HG03280 (cell line): ENCODE measurements at regions not wholly inside any gene's neighbourhood (a gene's known extent, or its start where the extent isn't known, plus 50 kb on each side); places are given as distances from the start of the nearest gene placed in this dataset.

ENCODE experiments used
- ATAC-seq: cut with Tn5 transposase; IDR thresholded peaks from one replicate; pipeline ENCODE4 v1.9.1; 2021; ENCODE audit warnings: mild to moderate bottlenecking, moderate library complexity; ENCODE audit not compliant: unreplicated experiment

- no peak for ATAC-seq
These were observed 141.9 kb downstream of the BTG1 start for GRCh38 chr12:92003701-92004100.

- no peak for ATAC-seq
These were observed 142.8 kb downstream of the BTG1 start for GRCh38 chr12:92002673-92003382.

GRCh38 chr12:92002195-92002649, 143.4 kb downstream of the BTG1 start:
- no peak for ATAC-seq

- ATAC-seq, result no peak
These were observed 145.0 kb downstream of the BTG1 start for GRCh38 chr12:92000597-92000996.

GRCh38 chr12:91999823-92000222, 145.8 kb downstream of the BTG1 start:
- no peak for ATAC-seq

- ATAC-seq, result no peak
These were observed 147.3 kb downstream of the BTG1 start for GRCh38 chr12:91998316-91998715.

- ATAC-seq, result no peak
These were observed 151.3 kb downstream of the BTG1 start for GRCh38 chr12:91994208-91994797.

GRCh38 chr12:91993287-91994017, 152.2 kb downstream of the BTG1 start:
- no peak for ATAC-seq

- ATAC-seq, result no peak
These were observed 154.1 kb downstream of the BTG1 start for GRCh38 chr12:91991399-91992187.

- no peak for ATAC-seq
These were observed 155.1 kb downstream of the BTG1 start for GRCh38 chr12:91990525-91990924.

- ATAC-seq, result no peak
These were observed 156.5 kb downstream of the BTG1 start for GRCh38 chr12:91989143-91989542.

GRCh38 chr12:91988086-91988923, 157.3 kb downstream of the BTG1 start:
- ATAC-seq, result no peak

GRCh38 chr12:91986084-91986483, 159.6 kb downstream of the BTG1 start:
- no peak for ATAC-seq

- ATAC-seq, result no peak
These were observed 160.5 kb downstream of the BTG1 start for GRCh38 chr12:91985002-91985787.

- ATAC-seq, result no peak
These were observed 161.1 kb downstream of the BTG1 start for GRCh38 chr12:91984556-91984955.

GRCh38 chr12:91983935-91984334, 161.7 kb downstream of the BTG1 start:
- ATAC-seq, result no peak

GRCh38 chr12:91982946-91983345, 162.7 kb downstream of the BTG1 start:
- ATAC-seq, result no peak

- ATAC-seq, result no peak
These were observed 165.2 kb downstream of the BTG1 start for GRCh38 chr12:91980389-91980821.

GRCh38 chr12:91978143-91978542, 167.5 kb downstream of the BTG1 start:
- ATAC-seq, result no peak
